Cardiac fibroblast (primary cell): ENCODE measurements at regions not wholly inside any gene's neighbourhood (a gene's known extent, or its start where the extent isn't known, plus 50 kb on each side); places are given as distances from the start of the nearest gene placed in this dataset.
A peak's percentile ranks its signal among the peaks of the same experiment; 100 is the strongest.

Experiments used
- DNase-seq, 2 donors: peaks; one replicate each; pipeline versions ENCODE4 v3.0.0 to v3.0.0-alpha.2; 2010; ENCODE audit warnings: low read depth in 2 of 2
- H3K4me3 ChIP-seq, 2 donors: replicated peaks in 1 of 2; 1 replicate in 1 of 2; 2 replicates in 1 of 2; pipeline ENCODE4 v1.5.1; 2011; ENCODE audit warnings: low read depth in 2 of 2, low read length in 2 of 2, mild to moderate bottlenecking in 2 of 2, moderate library complexity in 1 of 2
- CTCF ChIP-seq: IDR thresholded peaks from one replicate; pipeline ENCODE4 v1.5.1; 2011; ENCODE audit warnings: low read depth, mild to moderate bottlenecking, low read length, inconsistent platforms

GRCh38 chr2:123463886-123464285, 561.2 kb upstream of the CNTNAP5 start:
- H3K4me3 ChIP-seq: no peak overlapping the region
- TF ChIP-seq CTCF: no peak
- no peak for DNase-seq

- peak; percentile 23 to 26 for DNase-seq
- no peak overlapping the region for H3K4me3 ChIP-seq
- no peak for TF ChIP-seq CTCF
Measured at GRCh38 chr2:123468071-123468470, 557.0 kb upstream of the CNTNAP5 start.

GRCh38 chr2:123481406-123481805, 543.7 kb upstream of the CNTNAP5 start:
- DNase-seq: no peak
- no peak overlapping the region for H3K4me3 ChIP-seq
- TF ChIP-seq CTCF: no peak

GRCh38 chr2:123485056-123485455, 540.0 kb upstream of the CNTNAP5 start:
- H3K4me3 ChIP-seq: no peak overlapping the region
- no peak for TF ChIP-seq CTCF
- DNase-seq: no peak

GRCh38 chr2:123493687-123494086, 531.4 kb upstream of the CNTNAP5 start:
- TF ChIP-seq CTCF: no peak
- H3K4me3 ChIP-seq: no peak overlapping the region
- DNase-seq: no peak

GRCh38 chr2:123495241-123495640, 529.8 kb upstream of the CNTNAP5 start:
- peak in 1 of 2 donors; percentile 13 for DNase-seq
- H3K4me3 ChIP-seq: no peak overlapping the region
- TF ChIP-seq CTCF: no peak

- DNase-seq: peak in 1 of 2 donors; percentile 48
- TF ChIP-seq CTCF: no peak
- no peak overlapping the region for H3K4me3 ChIP-seq
Measured at GRCh38 chr2:123500346-123500745, 524.7 kb upstream of the CNTNAP5 start.
